ENCODE measurements at regions not wholly inside any gene's neighbourhood (a gene's known extent, or its start where the extent isn't known, plus 50 kb on each side); places are given as distances from the start of the nearest gene placed in this dataset.
A peak's percentile ranks its signal among the peaks of the same experiment; 100 is the strongest.

- DNase-seq (ENCODE audit: low spot score): peak; percentile 16
Observed at GRCh38 chr1:84090447-84091245, 53.4 kb upstream of the PRKACB start.

GRCh38 chr1:84089867-84090266, 54.2 kb upstream of the PRKACB start:
- DNase-seq (ENCODE audit: low spot score): no peak

GRCh38 chr1:84089465-84089864, 54.6 kb upstream of the PRKACB start:
- DNase-seq (ENCODE audit: low spot score): no peak

GRCh38 chr1:84086616-84087015, 57.5 kb upstream of the PRKACB start:
- DNase-seq (ENCODE audit: low spot score): no peak

GRCh38 chr1:84086189-84086588, 57.9 kb upstream of the PRKACB start:
- DNase-seq (ENCODE audit: low spot score): no peak

GRCh38 chr1:84083307-84083706, 60.8 kb upstream of the PRKACB start:
- DNase-seq (ENCODE audit: low spot score): no peak

GRCh38 chr1:84078842-84079202, 65.2 kb upstream of the PRKACB start:
- no peak for DNase-seq (ENCODE audit: low spot score)

GRCh38 chr1:84078108-84078841, 65.8 kb upstream of the PRKACB start:
- no peak for DNase-seq (ENCODE audit: low spot score)

- no peak for DNase-seq (ENCODE audit: low spot score)
Observed at GRCh38 chr1:84077476-84078107, 66.5 kb upstream of the PRKACB start.

- no peak for DNase-seq (ENCODE audit: low spot score)
Observed at GRCh38 chr1:84073266-84073665, 70.8 kb upstream of the PRKACB start.

GRCh38 chr1:84069236-84069845, 70.4 kb upstream of the TTLL7 start:
- DNase-seq (ENCODE audit: low spot score): no peak

GRCh38 chr1:84062496-84062895, 63.6 kb upstream of the TTLL7 start:
- no peak for DNase-seq (ENCODE audit: low spot score)

GRCh38 chr1:84061336-84061735, 62.4 kb upstream of the TTLL7 start:
- DNase-seq (ENCODE audit: low spot score): no peak

GRCh38 chr1:84060781-84061180, 61.8 kb upstream of the TTLL7 start:
- no peak for DNase-seq (ENCODE audit: low spot score)

- DNase-seq (ENCODE audit: low spot score): peak; percentile 3
Observed at GRCh38 chr1:84048820-84049219, 49.9 kb upstream of the TTLL7 start.

Measured in HT-29 (cell line).